ENCODE measurements at regions not wholly inside any gene's neighbourhood (a gene's known extent, or its start where the extent isn't known, plus 50 kb on each side); places are given as distances from the start of the nearest gene placed in this dataset.
"Not testable (repeated sequence)": the region's sequence is repeated elsewhere in the genome, so short reads cannot be mapped to it uniquely, and the experiment has no call there.

DNA sequence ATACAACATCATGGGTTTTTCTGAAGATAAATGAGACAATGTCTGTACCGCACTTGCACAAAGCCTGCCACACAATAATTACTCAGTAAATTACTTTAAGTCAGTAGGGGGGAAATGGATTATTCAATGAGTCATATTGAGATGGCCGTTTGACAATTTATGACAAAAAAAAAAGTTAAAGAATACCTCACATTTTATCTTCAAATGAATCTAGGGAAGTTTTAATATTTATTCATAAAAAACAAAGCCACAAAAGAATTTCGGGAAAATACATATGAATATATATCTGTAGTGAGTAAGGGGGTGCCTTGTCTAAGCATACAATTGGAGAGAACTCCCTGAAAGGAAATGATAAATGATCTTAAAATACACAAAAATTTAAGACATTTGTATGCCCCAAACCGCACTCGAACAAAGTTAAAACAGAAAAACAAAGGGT is 197.0 kb upstream of the SLC7A11 start:
- Histone ChIP-seq H3K9me3 (ENCODE audit: insufficient read depth, low read depth, low read length) (no peaks in the 10 kb centered on the region), H3K4me2 (ENCODE audit: low read depth, low read length, poor library complexity, severe bottlenecking) (no peak overlapping the region), H2AFZ (ENCODE audit: low read length) (no peak overlapping the region), H4K20me1 (ENCODE audit: insufficient read depth, low read length, poor library complexity, severe bottlenecking) (no peaks in the 10 kb centered on the region), H3K27me3 (ENCODE audit: insufficient read depth, low read length, poor library complexity, severe bottlenecking) (no peaks in the 10 kb centered on the region), H3K79me2 (ENCODE audit: insufficient read depth, low read length) (no peaks in the 10 kb centered on the region), H3K4me3 (ENCODE audit: low read length, poor library complexity, severe bottlenecking) (no peak overlapping the region), H3K36me3 (ENCODE audit: insufficient read depth, low read length) (no peaks in the 10 kb centered on the region), H3K4me1 (ENCODE audit: insufficient read depth, low read length, poor library complexity, severe bottlenecking) (no peaks in the 10 kb centered on the region), H3K9me2 (replicated peaks; ENCODE audit: low read depth, low read length) (no peaks in the 10 kb centered on the region), H3F3A (ENCODE audit: low read depth) (no peaks in the 10 kb centered on the region), H3K9ac (ENCODE audit: low read depth, low read length, poor library complexity, severe bottlenecking) (no peak overlapping the region)
- TF ChIP-seq, protein P1, sequence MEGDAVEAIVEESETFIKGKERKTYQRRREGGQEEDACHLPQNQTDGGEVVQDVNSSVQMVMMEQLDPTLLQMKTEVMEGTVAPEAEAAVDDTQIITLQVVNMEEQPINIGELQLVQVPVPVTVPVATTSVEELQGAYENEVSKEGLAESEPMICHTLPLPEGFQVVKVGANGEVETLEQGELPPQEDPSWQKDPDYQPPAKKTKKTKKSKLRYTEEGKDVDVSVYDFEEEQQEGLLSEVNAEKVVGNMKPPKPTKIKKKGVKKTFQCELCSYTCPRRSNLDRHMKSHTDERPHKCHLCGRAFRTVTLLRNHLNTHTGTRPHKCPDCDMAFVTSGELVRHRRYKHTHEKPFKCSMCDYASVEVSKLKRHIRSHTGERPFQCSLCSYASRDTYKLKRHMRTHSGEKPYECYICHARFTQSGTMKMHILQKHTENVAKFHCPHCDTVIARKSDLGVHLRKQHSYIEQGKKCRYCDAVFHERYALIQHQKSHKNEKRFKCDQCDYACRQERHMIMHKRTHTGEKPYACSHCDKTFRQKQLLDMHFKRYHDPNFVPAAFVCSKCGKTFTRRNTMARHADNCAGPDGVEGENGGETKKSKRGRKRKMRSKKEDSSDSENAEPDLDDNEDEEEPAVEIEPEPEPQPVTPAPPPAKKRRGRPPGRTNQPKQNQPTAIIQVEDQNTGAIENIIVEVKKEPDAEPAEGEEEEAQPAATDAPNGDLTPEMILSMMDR (conservative IDR thresholded peaks at IDR 0.05; ENCODE audit: low read length): no peak
- no peak for TF ChIP-seq EZH2phosphoT487 (IDR thresholded peaks at IDR 0.05; ENCODE audit: borderline replicate concordance)

DNA sequence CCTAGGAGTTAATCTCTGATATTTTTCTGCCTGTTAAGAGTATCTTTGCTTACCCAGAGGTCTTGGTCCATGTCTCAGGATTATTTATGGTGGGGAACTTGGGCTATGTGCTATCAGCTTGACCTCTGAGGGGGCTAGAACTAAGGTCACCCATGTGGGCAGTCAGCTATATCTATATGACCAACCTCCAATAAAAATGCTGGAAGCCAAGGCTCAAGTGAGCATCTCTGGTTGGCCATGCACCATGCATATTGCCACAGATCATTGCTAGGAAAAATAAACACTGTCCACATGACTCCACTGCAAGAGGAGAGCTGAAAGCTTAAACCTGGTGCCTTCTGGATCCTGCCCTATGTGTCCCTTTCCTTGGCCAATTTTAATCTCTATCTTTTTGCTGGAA is 196.5 kb upstream of the SLC7A11 start:
- H3K4me2 ChIP-seq (ENCODE audit: low read depth, low read length, poor library complexity, severe bottlenecking): no peak overlapping the region
- H2AFZ ChIP-seq (ENCODE audit: low read length): no peak overlapping the region
- no peaks in the 10 kb centered on the region for H3K27me3 ChIP-seq (ENCODE audit: insufficient read depth, low read length, poor library complexity, severe bottlenecking)
- H4K20me1 ChIP-seq (ENCODE audit: insufficient read depth, low read length, poor library complexity, severe bottlenecking): no peaks in the 10 kb centered on the region
- no peaks in the 10 kb centered on the region for H3K79me2 ChIP-seq (ENCODE audit: insufficient read depth, low read length)
- H3F3A ChIP-seq (ENCODE audit: low read depth): no peaks in the 10 kb centered on the region
- no peak overlapping the region for H3K9ac ChIP-seq (ENCODE audit: low read depth, low read length, poor library complexity, severe bottlenecking)
- no peaks in the 10 kb centered on the region for H3K36me3 ChIP-seq (ENCODE audit: insufficient read depth, low read length)
- no peaks in the 10 kb centered on the region for H3K9me3 ChIP-seq (ENCODE audit: insufficient read depth, low read depth, low read length)
- no peak overlapping the region for H3K4me3 ChIP-seq (ENCODE audit: low read length, poor library complexity, severe bottlenecking)
- TF ChIP-seq, protein P1 (conservative IDR thresholded peaks at IDR 0.05; ENCODE audit: low read length): no peak
- TF ChIP-seq EZH2phosphoT487 (IDR thresholded peaks at IDR 0.05; ENCODE audit: borderline replicate concordance): no peak
- no peaks in the 10 kb centered on the region for H3K4me1 ChIP-seq (ENCODE audit: insufficient read depth, low read length, poor library complexity, severe bottlenecking)
- H3K9me2 ChIP-seq (replicated peaks; ENCODE audit: low read depth, low read length): no peaks in the 10 kb centered on the region

DNA sequence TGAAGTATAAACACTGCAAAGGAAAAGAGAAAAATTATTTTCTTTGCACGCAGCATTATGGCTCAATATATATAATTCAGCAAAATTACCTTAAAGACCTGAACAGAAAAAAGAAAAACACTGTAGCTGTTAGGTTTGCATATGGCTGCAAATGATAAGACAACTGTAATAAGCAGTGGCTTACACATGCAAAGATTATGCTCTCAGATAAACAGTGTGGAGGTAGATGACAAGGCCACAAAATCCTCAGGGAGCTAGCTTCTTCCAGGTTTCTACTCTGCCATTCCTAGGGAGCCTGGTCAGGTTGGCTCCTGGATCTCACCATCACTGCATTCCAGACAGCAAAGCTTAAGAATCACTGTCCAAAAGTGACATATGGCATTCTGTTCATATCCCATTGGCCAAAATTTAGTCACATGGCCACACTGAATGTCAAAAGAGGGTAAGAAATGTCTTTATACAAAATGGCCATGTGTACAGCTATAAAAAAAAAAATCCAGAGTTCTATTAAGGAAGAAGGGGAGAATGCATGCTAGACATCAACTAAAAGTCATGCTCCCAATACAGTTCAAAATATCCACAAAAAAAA is 195.2 kb upstream of the SLC7A11 start:
- TF ChIP-seq, protein P1 (conservative IDR thresholded peaks at IDR 0.05; ENCODE audit: low read length): no peak
- TF ChIP-seq EZH2phosphoT487 (IDR thresholded peaks at IDR 0.05; ENCODE audit: borderline replicate concordance): no peak
- Histone ChIP-seq H3K36me3 (ENCODE audit: insufficient read depth, low read length) (no peaks in the 10 kb centered on the region), H3K9me2 (replicated peaks; ENCODE audit: low read depth, low read length) (no peaks in the 10 kb centered on the region), H3K4me2 (ENCODE audit: low read depth, low read length, poor library complexity, severe bottlenecking) (no peak overlapping the region), H3K79me2 (ENCODE audit: insufficient read depth, low read length) (no peaks in the 10 kb centered on the region), H3K4me1 (ENCODE audit: insufficient read depth, low read length, poor library complexity, severe bottlenecking) (no peaks in the 10 kb centered on the region), H3K27me3 (ENCODE audit: insufficient read depth, low read length, poor library complexity, severe bottlenecking) (no peaks in the 10 kb centered on the region), H2AFZ (ENCODE audit: low read length) (no peak overlapping the region), H3K4me3 (ENCODE audit: low read length, poor library complexity, severe bottlenecking) (no peak overlapping the region), H3F3A (ENCODE audit: low read depth) (no peaks in the 10 kb centered on the region), H4K20me1 (ENCODE audit: insufficient read depth, low read length, poor library complexity, severe bottlenecking) (no peaks in the 10 kb centered on the region), H3K9me3 (ENCODE audit: insufficient read depth, low read depth, low read length) (no peaks in the 10 kb centered on the region), H3K9ac (ENCODE audit: low read depth, low read length, poor library complexity, severe bottlenecking) (no peak overlapping the region)

DNA sequence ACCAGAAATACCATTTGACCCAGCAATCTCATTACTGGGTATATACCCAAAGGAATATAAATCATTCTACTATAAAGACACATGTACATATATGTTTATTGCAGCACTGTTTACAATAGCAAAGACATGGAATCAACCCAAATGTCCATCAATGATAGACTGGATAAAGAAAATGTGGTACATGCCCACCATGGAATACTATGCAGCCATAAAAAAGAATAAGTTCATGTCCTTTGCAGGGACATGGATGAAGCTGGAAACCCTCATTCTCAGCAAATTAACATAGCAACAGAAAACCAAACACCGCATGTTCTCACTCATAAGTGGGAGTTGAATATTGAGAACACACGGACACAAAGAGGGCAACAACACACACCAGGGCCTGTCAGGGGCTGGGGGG is 193.6 kb upstream of the SLC7A11 start:
- not testable (repeated sequence) for H3K9me3 ChIP-seq (ENCODE audit: insufficient read depth, low read depth, low read length); H4K20me1 ChIP-seq (ENCODE audit: insufficient read depth, low read length, poor library complexity, severe bottlenecking); H3K79me2 ChIP-seq (ENCODE audit: insufficient read depth, low read length); H3K27me3 ChIP-seq (ENCODE audit: insufficient read depth, low read length, poor library complexity, severe bottlenecking); H3K4me2 ChIP-seq (ENCODE audit: low read depth, low read length, poor library complexity, severe bottlenecking); H3K9ac ChIP-seq (ENCODE audit: low read depth, low read length, poor library complexity, severe bottlenecking); H3K9me2 ChIP-seq (replicated peaks; ENCODE audit: low read depth, low read length); H3K4me3 ChIP-seq (ENCODE audit: low read length, poor library complexity, severe bottlenecking); H2AFZ ChIP-seq (ENCODE audit: low read length); H3F3A ChIP-seq (ENCODE audit: low read depth); H3K36me3 ChIP-seq (ENCODE audit: insufficient read depth, low read length); H3K4me1 ChIP-seq (ENCODE audit: insufficient read depth, low read length, poor library complexity, severe bottlenecking)

DNA sequence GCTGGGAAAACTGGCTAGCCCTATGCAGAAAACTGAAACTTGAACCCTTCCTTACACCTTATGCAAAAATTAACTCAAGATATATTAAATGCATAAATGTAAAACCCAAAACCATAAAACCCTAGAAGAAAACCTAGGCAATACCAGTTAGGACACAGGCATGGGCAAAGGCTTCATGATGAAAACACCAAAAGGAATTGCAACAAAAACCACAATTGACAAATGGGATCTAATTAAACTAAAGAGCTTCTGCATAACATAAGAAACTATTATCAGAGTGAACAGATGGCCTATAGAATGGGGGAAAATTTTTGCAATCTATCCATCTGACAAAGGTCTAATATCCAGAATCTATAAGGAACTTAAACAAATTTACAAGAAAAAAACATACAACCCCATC is 192.9 kb upstream of the SLC7A11 start:
- not testable (repeated sequence) for H3K79me2 ChIP-seq (ENCODE audit: insufficient read depth, low read length); H2AFZ ChIP-seq (ENCODE audit: low read length); H3K9ac ChIP-seq (ENCODE audit: low read depth, low read length, poor library complexity, severe bottlenecking); H3K9me3 ChIP-seq (ENCODE audit: insufficient read depth, low read depth, low read length); H3K9me2 ChIP-seq (replicated peaks; ENCODE audit: low read depth, low read length); H3K4me2 ChIP-seq (ENCODE audit: low read depth, low read length, poor library complexity, severe bottlenecking); H4K20me1 ChIP-seq (ENCODE audit: insufficient read depth, low read length, poor library complexity, severe bottlenecking); H3F3A ChIP-seq (ENCODE audit: low read depth); H3K36me3 ChIP-seq (ENCODE audit: insufficient read depth, low read length); H3K4me1 ChIP-seq (ENCODE audit: insufficient read depth, low read length, poor library complexity, severe bottlenecking); H3K4me3 ChIP-seq (ENCODE audit: low read length, poor library complexity, severe bottlenecking); H3K27me3 ChIP-seq (ENCODE audit: insufficient read depth, low read length, poor library complexity, severe bottlenecking)
